ENCODE measurements at regions not wholly inside any gene's neighbourhood (a gene's known extent, or its start where the extent isn't known, plus 50 kb on each side); places are given as distances from the start of the nearest gene placed in this dataset.

DNA sequence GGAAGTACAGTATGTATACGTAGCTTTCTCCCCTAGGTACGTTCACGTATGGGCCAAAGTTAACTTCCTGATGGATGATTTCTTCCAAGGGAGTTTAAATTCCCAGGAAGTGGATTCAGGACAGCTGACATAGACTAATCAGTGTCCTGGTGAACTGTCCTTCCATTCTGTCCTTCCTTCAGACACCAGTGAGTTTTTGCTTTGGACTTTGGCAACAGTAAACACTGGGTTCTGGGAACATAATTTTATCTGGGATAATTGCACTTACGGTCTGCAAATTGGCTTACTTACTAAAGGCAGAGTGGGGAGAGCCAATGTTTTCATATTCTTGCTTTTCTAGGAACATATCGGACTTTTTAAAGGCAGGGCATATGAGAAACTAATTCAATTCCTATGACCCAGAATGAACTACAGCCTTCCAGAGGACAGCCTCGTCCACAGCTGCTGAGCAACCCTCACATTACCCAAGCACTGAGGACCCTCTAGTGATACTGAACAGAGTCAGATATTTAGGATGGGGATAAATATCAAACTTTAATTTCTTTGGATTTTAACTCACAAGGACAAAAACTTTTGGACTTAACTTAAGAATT is 97.9 kb downstream of the RAB18 start:
- DNase-seq (ENCODE audit: low read depth, low spot score) (no peak), ATAC-seq (no peak), FAIRE-seq (no peak)
- Histone ChIP-seq H3K4me2 (ENCODE audit: control insufficient read depth, insufficient read depth) (no peak overlapping the region), H2AFZ (ENCODE audit: control insufficient read depth, low read depth, low read length) (no peak overlapping the region), H3K9me3 (replicated peaks; ENCODE audit: control insufficient read depth, insufficient read depth, low read length) (no peaks in the 10 kb centered on the region), H3K27ac (ENCODE audit: control insufficient read depth, insufficient read depth) (no peak overlapping the region), H4K20me1 (ENCODE audit: control insufficient read depth, insufficient read depth) (no peaks in the 10 kb centered on the region), H3K4me1 (ENCODE audit: control insufficient read depth, insufficient read depth, low read length) (no peaks in the 10 kb centered on the region), H3K36me3 (ENCODE audit: control insufficient read depth in 2 of 2, insufficient read depth in 2 of 2, low read length in 1 of 2) (no peaks in the 10 kb centered on the region), H3K9ac (ENCODE audit: control insufficient read depth, insufficient read depth, low read length) (no peak overlapping the region), H3K79me2 (ENCODE audit: control insufficient read depth, insufficient read depth, low read length) (no peaks in the 10 kb centered on the region), H3K4me3 (no peak overlapping the region), H3K27me3 (replicated peaks in 1 of 2; ENCODE audit: control insufficient read depth in 2 of 2, insufficient read depth in 2 of 2, low read length in 1 of 2) (no peaks in the 10 kb centered on the region; a peak in 1 of 4 replicates)
- no TSS peak for BruUV-seq (replicated peaks)
- in situ Hi-C loops (cut with MboI) (no loop called here), intact Hi-C loops (cut with micrococcal nuclease; ENCODE audit: unreplicated experiment) (no loop called here)
- WGBS (ENCODE audit: insufficient coverage, insufficient replicate concordance, low lambda C conversion rate, missing lambda C conversion rate) = 25% methylated on average over 6 of the region's 6 CpGs
- ChIA-PET CTCF (no interaction called here), RAD21 (ENCODE audit: unreplicated experiment) (no interaction called here), SMC1A (ENCODE audit: uncharacterized antibody, unreplicated experiment) (no interaction called here), POLR2A (no interaction called here)
- TF ChIP-seq EP300 (IDR thresholded peaks at IDR 0.05; ENCODE audit: borderline replicate concordance in 1 of 2, control insufficient read depth in 1 of 2, low read depth in 2 of 2, low read length in 2 of 2) = no peak
- TF ChIP-seq BMI1 (IDR thresholded peaks at IDR 0.05; ENCODE audit: borderline replicate concordance) = no peak
- no peak for TF ChIP-seq RFX5 (IDR thresholded peaks at IDR 0.05; ENCODE audit: low read depth, low read length)
- no peak for TF ChIP-seq EED (IDR thresholded peaks at IDR 0.05; ENCODE audit: low read depth)
- TF ChIP-seq, protein P1, sequence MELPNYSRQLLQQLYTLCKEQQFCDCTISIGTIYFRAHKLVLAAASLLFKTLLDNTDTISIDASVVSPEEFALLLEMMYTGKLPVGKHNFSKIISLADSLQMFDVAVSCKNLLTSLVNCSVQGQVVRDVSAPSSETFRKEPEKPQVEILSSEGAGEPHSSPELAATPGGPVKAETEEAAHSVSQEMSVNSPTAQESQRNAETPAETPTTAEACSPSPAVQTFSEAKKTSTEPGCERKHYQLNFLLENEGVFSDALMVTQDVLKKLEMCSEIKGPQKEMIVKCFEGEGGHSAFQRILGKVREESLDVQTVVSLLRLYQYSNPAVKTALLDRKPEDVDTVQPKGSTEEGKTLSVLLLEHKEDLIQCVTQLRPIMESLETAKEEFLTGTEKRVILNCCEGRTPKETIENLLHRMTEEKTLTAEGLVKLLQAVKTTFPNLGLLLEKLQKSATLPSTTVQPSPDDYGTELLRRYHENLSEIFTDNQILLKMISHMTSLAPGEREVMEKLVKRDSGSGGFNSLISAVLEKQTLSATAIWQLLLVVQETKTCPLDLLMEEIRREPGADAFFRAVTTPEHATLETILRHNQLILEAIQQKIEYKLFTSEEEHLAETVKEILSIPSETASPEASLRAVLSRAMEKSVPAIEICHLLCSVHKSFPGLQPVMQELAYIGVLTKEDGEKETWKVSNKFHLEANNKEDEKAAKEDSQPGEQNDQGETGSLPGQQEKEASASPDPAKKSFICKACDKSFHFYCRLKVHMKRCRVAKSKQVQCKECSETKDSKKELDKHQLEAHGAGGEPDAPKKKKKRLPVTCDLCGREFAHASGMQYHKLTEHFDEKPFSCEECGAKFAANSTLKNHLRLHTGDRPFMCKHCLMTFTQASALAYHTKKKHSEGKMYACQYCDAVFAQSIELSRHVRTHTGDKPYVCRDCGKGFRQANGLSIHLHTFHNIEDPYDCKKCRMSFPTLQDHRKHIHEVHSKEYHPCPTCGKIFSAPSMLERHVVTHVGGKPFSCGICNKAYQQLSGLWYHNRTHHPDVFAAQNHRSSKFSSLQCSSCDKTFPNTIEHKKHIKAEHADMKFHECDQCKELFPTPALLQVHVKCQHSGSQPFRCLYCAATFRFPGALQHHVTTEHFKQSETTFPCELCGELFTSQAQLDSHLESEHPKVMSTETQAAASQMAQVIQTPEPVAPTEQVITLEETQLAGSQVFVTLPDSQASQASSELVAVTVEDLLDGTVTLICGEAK (IDR thresholded peaks at IDR 0.05; ENCODE audit: borderline replicate concordance) = no peak
- TF ChIP-seq MYB (IDR thresholded peaks at IDR 0.05; ENCODE audit: borderline replicate concordance, low read depth, low read length) = no peak
- TF ChIP-seq POLR2AphosphoS5 (IDR thresholded peaks at IDR 0.05; ENCODE audit: low read length) = no peak
- no peak for TF ChIP-seq SIX5 (IDR thresholded peaks at IDR 0.05; ENCODE audit: low read depth, low read length, severe bottlenecking)
- TF ChIP-seq CHD4 (IDR thresholded peaks at IDR 0.05) = no peak
- TF ChIP-seq, protein P2, sequence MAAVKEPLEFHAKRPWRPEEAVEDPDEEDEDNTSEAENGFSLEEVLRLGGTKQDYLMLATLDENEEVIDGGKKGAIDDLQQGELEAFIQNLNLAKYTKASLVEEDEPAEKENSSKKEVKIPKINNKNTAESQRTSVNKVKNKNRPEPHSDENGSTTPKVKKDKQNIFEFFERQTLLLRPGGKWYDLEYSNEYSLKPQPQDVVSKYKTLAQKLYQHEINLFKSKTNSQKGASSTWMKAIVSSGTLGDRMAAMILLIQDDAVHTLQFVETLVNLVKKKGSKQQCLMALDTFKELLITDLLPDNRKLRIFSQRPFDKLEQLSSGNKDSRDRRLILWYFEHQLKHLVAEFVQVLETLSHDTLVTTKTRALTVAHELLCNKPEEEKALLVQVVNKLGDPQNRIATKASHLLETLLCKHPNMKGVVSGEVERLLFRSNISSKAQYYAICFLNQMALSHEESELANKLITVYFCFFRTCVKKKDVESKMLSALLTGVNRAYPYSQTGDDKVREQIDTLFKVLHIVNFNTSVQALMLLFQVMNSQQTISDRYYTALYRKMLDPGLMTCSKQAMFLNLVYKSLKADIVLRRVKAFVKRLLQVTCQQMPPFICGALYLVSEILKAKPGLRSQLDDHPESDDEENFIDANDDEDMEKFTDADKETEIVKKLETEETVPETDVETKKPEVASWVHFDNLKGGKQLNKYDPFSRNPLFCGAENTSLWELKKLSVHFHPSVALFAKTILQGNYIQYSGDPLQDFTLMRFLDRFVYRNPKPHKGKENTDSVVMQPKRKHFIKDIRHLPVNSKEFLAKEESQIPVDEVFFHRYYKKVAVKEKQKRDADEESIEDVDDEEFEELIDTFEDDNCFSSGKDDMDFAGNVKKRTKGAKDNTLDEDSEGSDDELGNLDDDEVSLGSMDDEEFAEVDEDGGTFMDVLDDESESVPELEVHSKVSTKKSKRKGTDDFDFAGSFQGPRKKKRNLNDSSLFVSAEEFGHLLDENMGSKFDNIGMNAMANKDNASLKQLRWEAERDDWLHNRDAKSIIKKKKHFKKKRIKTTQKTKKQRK (IDR thresholded peaks at IDR 0.05; ENCODE audit: low read depth, low read length) = no peak
